GM18909 (cell line): ENCODE measurements at regions not wholly inside any gene's neighbourhood (a gene's known extent, or its start where the extent isn't known, plus 50 kb on each side); places are given as distances from the start of the nearest gene placed in this dataset.

ENCODE experiments used
- ATAC-seq: cut with Tn5 transposase; IDR thresholded peaks from one replicate; pipeline ENCODE4 v1.9.1; 2021; ENCODE audit warnings: mild to moderate bottlenecking; ENCODE audit not compliant: unreplicated experiment, poor library complexity

DNA sequence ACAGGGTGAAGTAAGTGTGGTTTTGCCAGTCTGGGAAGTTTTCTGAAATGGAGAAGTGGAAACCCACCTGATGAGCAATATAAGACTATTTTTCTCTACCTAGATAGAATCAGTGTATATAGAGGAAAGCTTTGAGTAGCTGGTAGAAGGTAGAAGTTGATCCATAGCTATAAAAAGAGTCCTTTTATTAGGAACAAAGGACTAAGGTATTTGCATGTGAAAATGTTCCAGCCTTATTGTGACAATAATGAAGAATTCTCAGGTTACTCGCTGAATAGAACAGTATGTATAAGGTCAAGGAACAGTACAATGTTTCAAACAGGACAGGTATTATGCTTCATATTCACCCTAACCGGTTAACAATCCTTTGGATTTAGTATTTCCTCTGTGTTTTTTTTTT lies 972.2 kb downstream of the OTOL1 start:
- no peak for ATAC-seq

DNA sequence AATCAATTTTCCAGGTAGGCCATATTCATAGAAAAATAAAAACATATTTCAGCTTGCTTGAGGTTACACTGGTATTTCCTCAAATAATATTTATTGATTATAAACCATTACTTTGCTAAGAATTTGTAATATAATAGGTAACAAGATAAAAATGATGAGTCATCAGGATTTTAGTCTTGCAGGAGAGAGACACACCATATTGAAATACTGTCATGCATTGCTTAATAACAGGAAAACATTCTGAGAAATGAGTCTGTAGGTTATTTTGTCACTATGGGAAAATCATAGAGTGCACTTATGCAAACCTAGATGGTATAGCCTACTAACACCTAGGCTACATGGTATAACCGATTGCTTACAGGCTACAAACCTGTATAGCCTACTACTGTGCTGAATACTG lies 990.5 kb downstream of the OTOL1 start:
- ATAC-seq: no peak

GRCh38 chr3:162489853-162490252 lies 993.2 kb downstream of the OTOL1 start:
- no peak for ATAC-seq

- no peak for ATAC-seq
Observed at GRCh38 chr3:162491952-162492351, 995.3 kb downstream of the OTOL1 start.

DNA sequence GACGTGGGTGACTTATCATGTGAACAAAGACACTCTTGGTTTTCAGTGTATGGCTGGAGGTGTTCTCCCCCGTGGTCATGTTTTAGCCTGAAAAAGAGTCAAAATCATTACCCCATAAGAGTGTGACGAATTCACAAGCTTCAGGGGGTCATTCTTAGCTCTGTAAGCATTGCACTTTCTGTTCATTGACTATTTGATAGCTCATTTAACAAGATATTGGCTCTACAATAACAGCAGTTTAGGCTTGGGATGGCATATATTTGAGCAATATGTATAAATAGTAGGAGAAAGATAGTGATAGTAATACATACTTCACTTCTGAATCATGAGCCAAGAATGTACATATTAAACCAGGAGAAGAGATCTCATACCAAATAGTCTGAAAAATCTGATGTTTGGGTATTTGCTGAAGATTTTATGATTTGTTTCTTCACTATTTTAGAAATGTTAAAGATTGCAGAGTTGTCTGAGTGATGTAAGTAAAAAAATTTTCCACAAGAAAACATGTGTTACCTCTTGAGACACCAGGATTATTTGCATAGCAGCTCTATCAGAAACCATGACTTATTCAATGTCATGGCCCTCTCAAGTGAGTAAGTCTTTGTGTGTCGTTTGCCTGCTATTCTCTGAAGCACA lies 996.0 kb downstream of the OTOL1 start:
- ATAC-seq: no peak

DNA sequence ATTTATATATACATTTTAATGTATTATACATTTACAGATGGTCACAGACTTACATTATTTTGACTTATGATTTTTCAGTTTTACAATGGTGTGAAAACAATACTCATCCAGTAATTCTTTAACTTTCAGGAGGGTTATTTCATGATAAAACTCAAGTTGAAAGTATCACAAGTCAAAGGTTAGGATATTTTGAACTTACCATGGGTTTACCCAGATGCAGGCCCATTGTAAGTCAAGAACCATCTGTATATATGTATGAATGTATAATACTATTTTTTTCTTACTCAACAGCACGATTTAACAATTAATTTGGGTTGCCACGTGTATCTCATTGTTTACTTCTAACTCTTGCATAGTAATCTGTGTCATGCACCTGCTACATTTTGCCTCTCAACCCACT lies 1002.0 kb downstream of the OTOL1 start:
- no peak for ATAC-seq

- no peak for ATAC-seq
Observed at GRCh38 chr3:162507397-162507796, 1010.8 kb downstream of the OTOL1 start.

DNA sequence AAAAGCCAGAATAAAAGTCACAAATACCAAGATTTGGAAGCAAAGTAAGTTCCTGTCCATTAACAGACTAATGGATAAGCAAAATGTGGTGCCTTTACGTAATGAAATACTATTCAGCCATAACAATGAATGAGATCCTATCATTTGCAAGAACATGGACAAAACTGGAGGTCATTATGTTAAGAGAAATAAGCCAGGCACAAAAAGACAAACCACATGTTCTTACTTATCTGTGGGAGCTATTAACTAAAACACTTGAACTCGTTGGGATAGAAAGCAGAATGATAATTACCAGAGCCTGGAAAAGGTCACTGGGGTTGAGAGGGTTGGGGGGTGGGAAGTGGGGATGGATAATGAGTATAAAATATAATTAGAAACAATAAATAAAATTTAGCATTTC lies 1015.9 kb downstream of the OTOL1 start:
- ATAC-seq: no peak

- no peak for ATAC-seq
Observed at GRCh38 chr3:162517110-162517509, 1020.5 kb downstream of the OTOL1 start.

- no peak for ATAC-seq
Observed at GRCh38 chr3:162521669-162522068, 1025.1 kb downstream of the OTOL1 start.

- ATAC-seq: no peak
Observed at GRCh38 chr3:162525066-162525742, 1028.6 kb downstream of the OTOL1 start.

DNA sequence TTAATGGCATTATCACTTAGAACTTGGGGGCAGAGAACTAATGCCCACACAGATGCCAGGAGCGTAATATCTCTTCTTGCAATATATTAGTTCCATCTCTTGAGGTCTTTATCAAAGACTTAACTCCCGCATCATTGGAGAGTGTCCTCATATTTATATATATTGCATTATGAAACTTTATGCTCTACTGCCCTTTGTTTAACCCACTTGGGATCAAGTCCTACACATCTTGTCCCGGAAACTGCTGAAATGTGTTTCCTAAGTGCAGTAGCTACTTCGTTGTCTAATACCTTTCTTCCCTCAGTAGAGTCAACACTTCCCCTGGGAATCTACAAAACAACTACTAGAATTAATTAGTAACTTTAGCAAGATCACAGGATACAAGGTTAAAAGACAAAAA lies 1029.2 kb downstream of the OTOL1 start:
- no peak for ATAC-seq

GRCh38 chr3:162534431-162534830 lies 1037.8 kb downstream of the OTOL1 start:
- no peak for ATAC-seq

- ATAC-seq: no peak
Observed at GRCh38 chr3:162538491-162538890, 1041.9 kb downstream of the OTOL1 start.

- no peak for ATAC-seq
Observed at GRCh38 chr3:162538906-162539305, 1042.3 kb downstream of the OTOL1 start.

DNA sequence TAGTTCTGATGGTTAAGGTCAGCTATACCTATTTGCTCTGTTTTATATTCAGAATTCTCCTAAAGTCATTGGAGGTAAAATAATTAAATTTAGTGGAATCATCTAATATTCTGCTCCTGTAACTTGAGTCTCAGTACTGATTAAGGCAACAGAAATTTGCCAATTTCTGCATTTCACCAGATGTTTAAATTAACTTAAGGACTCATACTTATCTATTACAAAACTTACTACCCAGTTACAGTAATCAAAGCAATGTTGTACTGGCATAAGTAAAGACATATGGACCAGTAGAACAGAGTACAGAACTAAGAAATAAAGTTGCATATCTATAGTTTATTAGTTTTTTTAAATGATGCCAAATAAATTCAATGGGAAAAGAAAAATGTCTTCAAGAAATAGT lies 1043.8 kb downstream of the OTOL1 start:
- no peak for ATAC-seq

GRCh38 chr3:162541923-162542322 lies 1045.3 kb downstream of the OTOL1 start:
- ATAC-seq: no peak

DNA sequence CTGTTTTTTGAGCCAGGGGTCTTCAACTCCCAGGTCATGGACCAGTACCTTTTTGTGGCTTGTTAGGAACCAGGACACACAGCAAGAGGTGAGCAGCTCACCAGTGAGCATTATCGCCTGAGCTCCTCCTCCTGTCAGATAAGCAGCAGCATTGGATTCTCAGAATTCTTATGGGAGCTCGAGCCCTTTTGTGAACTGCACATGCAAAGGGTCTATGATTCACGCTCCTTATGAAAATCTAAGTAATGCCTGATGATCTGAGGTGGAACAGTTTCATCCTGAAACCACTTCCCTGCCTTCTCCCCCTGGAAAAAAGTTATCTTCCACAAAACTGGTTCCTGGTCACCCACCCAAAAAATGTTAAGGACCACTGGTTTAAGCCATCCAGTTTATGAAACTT lies 1047.6 kb downstream of the OTOL1 start:
- ATAC-seq: no peak

- no peak for ATAC-seq
Observed at GRCh38 chr3:162546910-162547309, 1050.3 kb downstream of the OTOL1 start.

DNA sequence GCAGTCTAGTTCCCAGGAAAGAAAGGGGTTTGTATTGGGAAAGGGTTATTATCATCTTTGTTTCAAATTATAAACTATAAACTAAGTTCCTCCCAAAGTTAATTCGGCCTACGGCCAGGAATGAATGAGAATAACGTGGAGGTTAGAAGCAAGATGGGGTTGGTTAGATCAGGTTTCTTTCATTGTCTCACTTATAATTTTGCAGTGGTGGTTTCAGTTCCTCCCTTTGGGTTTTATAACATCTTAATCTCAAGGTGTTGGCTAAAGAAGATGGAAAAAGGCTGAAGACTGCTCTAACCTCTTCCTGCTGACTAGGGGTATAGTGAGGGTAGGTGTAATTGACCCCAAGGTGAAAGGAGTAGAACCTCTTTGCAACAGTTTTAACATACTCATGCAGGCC lies 1050.7 kb downstream of the OTOL1 start:
- ATAC-seq: no peak

DNA sequence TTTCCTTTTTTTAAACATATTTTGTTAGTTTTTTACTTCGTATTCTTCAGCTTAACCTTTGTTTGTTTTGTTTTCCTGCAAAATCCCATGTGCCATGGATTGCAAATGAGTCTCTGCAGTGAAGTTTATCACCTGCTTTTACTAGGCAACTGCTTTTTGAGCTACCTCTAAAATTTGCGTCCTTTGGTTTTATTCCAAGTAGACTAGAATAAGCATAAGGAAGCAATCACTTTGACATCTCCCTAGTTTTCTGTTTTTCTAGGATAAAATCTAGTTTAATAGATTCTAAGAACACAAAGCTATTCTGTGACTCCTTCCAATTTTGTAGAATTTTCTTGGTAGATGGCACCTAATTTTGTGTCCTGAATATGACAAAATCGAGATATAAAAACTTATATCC lies 1059.2 kb downstream of the OTOL1 start:
- ATAC-seq: no peak

GRCh38 chr3:162558016-162558415 lies 1061.4 kb downstream of the OTOL1 start:
- ATAC-seq: no peak
